Transverse colon (tissue), 4 donors: ENCODE measurements at regions not wholly inside any gene's neighbourhood (a gene's known extent, or its start where the extent isn't known, plus 50 kb on each side); places are given as distances from the start of the nearest gene placed in this dataset.

Experiments used
- CTCF ChIP-seq, 5 experiments: fragments of 200-600 bp in 3 of 5; fragments of 450-650 bp in 2 of 5; sonication (generic) in 3 of 5; IDR thresholded peaks; 1 replicate in 2 of 5; 2 replicates in 3 of 5; pipeline ENCODE4 v1.5.1; 2016 to 2017; ENCODE audit warnings: antibody characterized with exemption in 5 of 5, inconsistent platforms in 3 of 5, mild to moderate bottlenecking in 2 of 5, moderate library complexity in 1 of 5
- EP300 ChIP-seq: sonication (generic); formaldehyde crosslinking; IDR thresholded peaks from one replicate; pipeline ENCODE4 v1.6.1; 2017; ENCODE audit warnings: antibody characterized with exemption, low read depth
- POLR2A ChIP-seq: fragments of 450-650 bp; IDR thresholded peaks from one replicate; pipeline ENCODE4 v1.6.1; 2016; ENCODE audit warnings: antibody characterized with exemption, mild to moderate bottlenecking, moderate library complexity
- POLR2AphosphoS5 ChIP-seq, 3 donors: sonication (generic); formaldehyde crosslinking; IDR thresholded peaks; one replicate each; pipeline ENCODE4 v1.6.1; 2016; ENCODE audit warnings: antibody characterized with exemption in 3 of 3

- TF ChIP-seq EP300 (no peak), CTCF (IDR thresholded peaks at IDR 0.05) (no peak), POLR2A (no peak), POLR2AphosphoS5 (IDR thresholded peaks at IDR 0.05) (no peak)
These were observed 93.1 kb upstream of the TIAM2 start for GRCh38 chr6:154901876-154902552.
